ENCODE measurements at regions not wholly inside any gene's neighbourhood (a gene's known extent, or its start where the extent isn't known, plus 50 kb on each side); places are given as distances from the start of the nearest gene placed in this dataset.

- DNase-seq (ENCODE audit: low read depth): no peak
- no peak for TF ChIP-seq CTCF (conservative IDR thresholded peaks at IDR 0.05; ENCODE audit: low read depth, low read length)
- no peak overlapping the region for H3K4me3 ChIP-seq (ENCODE audit: low read depth, low read length)
Observed at GRCh38 chr10:57785068-57785467, 482.6 kb downstream of the IPMK start.

DNA sequence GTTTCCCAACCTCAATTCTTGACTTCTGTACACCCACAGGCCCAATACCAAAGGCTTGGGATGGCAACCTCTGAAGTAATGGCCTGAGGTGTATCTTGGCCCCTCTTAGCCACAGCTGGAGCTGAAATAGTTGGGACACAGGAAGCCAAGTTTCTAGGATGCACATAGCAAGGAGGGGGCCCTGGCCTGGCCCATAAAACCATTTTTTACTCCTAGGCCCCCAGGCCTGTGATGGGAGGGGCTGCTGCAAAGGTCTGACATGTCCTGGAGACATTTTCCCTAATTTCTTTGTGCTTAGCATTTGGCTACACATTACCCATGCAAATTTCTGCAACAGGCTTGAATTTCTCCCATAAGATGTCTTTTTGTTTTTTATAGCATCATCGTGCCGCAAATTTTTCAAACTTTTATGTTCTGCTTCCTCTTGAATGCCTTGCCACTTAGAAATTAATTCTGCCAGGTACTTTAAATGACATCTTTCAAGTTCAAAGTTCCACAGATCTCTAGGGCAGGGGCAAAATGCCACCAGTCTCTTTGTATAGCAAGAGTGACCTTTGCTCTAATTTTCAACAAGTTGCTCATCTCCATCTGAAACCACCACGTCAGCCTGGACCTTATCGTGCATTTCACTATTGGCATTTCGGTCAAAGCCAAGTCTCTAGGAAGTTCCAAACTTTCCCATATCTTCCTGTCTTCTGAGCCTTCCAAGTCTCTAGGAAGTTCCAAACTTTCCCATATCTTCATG is 490.8 kb downstream of the IPMK start:
- H3K4me3 ChIP-seq (ENCODE audit: low read depth, low read length): no peak overlapping the region
- TF ChIP-seq CTCF (conservative IDR thresholded peaks at IDR 0.05; ENCODE audit: low read depth, low read length): no peak
- no peak for DNase-seq (ENCODE audit: low read depth)

DNA sequence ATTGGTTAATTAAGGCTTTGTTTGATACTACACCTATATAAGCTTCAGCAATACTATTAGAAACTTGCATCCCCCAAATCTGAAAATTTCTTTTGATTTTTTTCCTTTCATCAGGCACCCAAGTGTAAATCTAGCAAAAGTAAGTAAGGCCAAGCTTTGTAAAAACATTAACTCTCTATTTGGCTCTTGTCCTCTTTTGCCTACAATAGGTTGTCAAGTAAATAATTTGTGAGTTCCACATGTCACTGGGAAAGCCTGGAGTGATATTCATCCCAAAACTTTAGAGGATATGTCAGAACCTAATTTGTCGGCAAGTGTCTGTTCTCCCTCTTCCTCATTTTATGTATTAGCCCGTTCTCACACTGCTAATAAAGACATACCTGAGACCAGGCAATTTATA is 492.4 kb downstream of the IPMK start:
- TF ChIP-seq CTCF (conservative IDR thresholded peaks at IDR 0.05; ENCODE audit: low read depth, low read length): no peak
- no peak for DNase-seq (ENCODE audit: low read depth)
- no peak overlapping the region for H3K4me3 ChIP-seq (ENCODE audit: low read depth, low read length)

DNA sequence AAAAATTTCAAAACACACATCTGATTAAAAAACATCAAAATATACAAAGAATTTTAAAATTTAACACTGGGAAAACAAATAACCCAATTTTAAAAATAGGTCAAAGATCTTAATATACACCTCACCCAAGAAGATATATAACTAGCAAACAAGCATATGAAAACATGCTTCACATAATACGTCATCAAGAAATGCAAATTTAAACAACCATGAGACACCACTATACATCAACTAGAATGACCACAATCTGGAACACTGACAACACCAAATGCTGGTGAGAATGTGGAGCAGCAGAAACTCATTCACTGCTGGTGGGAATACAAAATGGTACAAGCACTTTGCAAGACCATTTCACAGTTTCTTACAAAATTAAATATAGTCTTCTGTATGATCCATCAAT is 498.4 kb downstream of the IPMK start:
- TF ChIP-seq CTCF (conservative IDR thresholded peaks at IDR 0.05; ENCODE audit: low read depth, low read length): no peak
- H3K4me3 ChIP-seq (ENCODE audit: low read depth, low read length): no peak overlapping the region
- no peak for DNase-seq (ENCODE audit: low read depth)

GRCh38 chr10:57759777-57760176 is 507.9 kb downstream of the IPMK start:
- no peak overlapping the region for H3K4me3 ChIP-seq (ENCODE audit: low read depth, low read length)
- TF ChIP-seq CTCF (conservative IDR thresholded peaks at IDR 0.05; ENCODE audit: low read depth, low read length): no peak
- DNase-seq (ENCODE audit: low read depth): no peak

GRCh38 chr10:57754803-57755202 is 512.9 kb downstream of the IPMK start:
- no peak overlapping the region for H3K4me3 ChIP-seq (ENCODE audit: low read depth, low read length)
- no peak for DNase-seq (ENCODE audit: low read depth)

More at GRCh38 chr10:57754803-57755202, 512.9 kb downstream of the IPMK start:
- no peak for TF ChIP-seq CTCF (conservative IDR thresholded peaks at IDR 0.05; ENCODE audit: low read depth, low read length)

All from choroid plexus epithelial cell (primary cell).